Gastroesophageal sphincter (tissue), 3 donors: ENCODE measurements at regions not wholly inside any gene's neighbourhood (a gene's known extent, or its start where the extent isn't known, plus 50 kb on each side); places are given as distances from the start of the nearest gene placed in this dataset.

Experiments
- CTCF ChIP-seq, 4 experiments: fragments of 200-600 bp in 2 of 4; fragments of 450-650 bp in 2 of 4; sonication (generic) in 1 of 4; IDR thresholded peaks; one replicate each; pipeline ENCODE4 v1.5.1; 2017 to 2019; ENCODE audit warnings: antibody characterized with exemption in 4 of 4, mild to moderate bottlenecking in 2 of 4, moderate library complexity in 2 of 4
- EP300 ChIP-seq: sonication (generic); formaldehyde crosslinking; IDR thresholded peaks from one replicate; pipeline ENCODE4 v1.6.1; 2017; ENCODE audit warnings: antibody characterized with exemption, mild to moderate bottlenecking
- POLR2A ChIP-seq, 2 donors: fragments of 450-650 bp; IDR thresholded peaks; one replicate each; pipeline ENCODE4 v1.6.1; 2017; ENCODE audit warnings: antibody characterized with exemption in 2 of 2, mild to moderate bottlenecking in 2 of 2, moderate library complexity in 1 of 2
- POLR2AphosphoS5 ChIP-seq: sonication (generic); formaldehyde crosslinking; IDR thresholded peaks from one replicate; pipeline ENCODE4 v1.6.1; 2017; ENCODE audit warnings: antibody characterized with exemption

DNA sequence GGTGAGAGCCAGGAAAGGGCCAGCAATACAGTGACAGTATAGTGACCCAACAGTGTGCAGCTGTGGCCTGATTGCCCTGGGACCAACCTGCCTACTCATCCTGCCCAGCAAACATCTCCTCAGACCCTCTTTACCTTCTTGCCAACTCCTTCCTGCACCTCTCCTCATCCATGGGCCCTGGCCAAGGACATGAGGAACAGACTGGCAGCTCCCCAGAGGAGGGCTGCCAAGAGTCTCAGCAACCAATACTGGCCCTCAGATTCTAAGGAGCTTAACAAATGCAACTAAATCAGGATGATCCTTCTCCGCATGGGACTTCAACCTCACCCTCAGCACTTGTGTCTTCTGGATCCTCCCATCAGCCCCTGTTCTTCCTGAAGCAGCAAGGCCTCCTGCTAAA, 77.0 kb downstream of the RPL27A start:
- no peak for TF ChIP-seq CTCF (IDR thresholded peaks at IDR 0.05)
- peak; percentile 59 for TF ChIP-seq POLR2AphosphoS5
- TF ChIP-seq POLR2A (IDR thresholded peaks at IDR 0.05): no peak
- no peak for TF ChIP-seq EP300
